Testis (tissue), 2 donors: ENCODE measurements at regions not wholly inside any gene's neighbourhood (a gene's known extent, or its start where the extent isn't known, plus 50 kb on each side); places are given as distances from the start of the nearest gene placed in this dataset.

Source experiments
- DNase-seq: peaks from one replicate; pipeline ENCODE4 v3.0.0-alpha.2; 2019
- H3K27ac ChIP-seq, 2 donors: fragments of 200-600 bp; sonication (generic); one replicate each; pipeline ENCODE4 v1.5.1; 2019
- H3K27me3 ChIP-seq: fragments of 200-600 bp; sonication (generic); one replicate; pipeline ENCODE4 v1.5.1; 2019
- H3K36me3 ChIP-seq: fragments of 200-600 bp; sonication (generic); one replicate; pipeline ENCODE4 v1.5.1; 2017; ENCODE audit warnings: low read depth; ENCODE audit errors: missing control alignments
- H3K4me1 ChIP-seq: fragments of 200-600 bp; sonication (generic); one replicate; pipeline ENCODE4 v1.5.1; 2019
- H3K4me3 ChIP-seq, 2 donors: fragments of 200-600 bp; sonication (generic); one replicate each; pipeline ENCODE4 v1.5.1; 2017 to 2019
- H3K9me3 ChIP-seq: fragments of 200-600 bp; sonication (generic); one replicate; pipeline ENCODE4 v1.5.1; 2017
- CTCF ChIP-seq, 3 experiments: fragments of 450-650 bp in 2 of 3; fragments of 200-600 bp in 1 of 3; sonication (generic) in 1 of 3; IDR thresholded peaks; one replicate each; pipeline ENCODE4 v1.5.1; 2016 to 2019; ENCODE audit warnings: antibody characterized with exemption in 3 of 3, mild to moderate bottlenecking in 2 of 3, moderate library complexity in 1 of 3
- POLR2A ChIP-seq: fragments of 450-650 bp; IDR thresholded peaks from one replicate; pipeline ENCODE4 v1.6.1; 2017; ENCODE audit warnings: antibody characterized with exemption, mild to moderate bottlenecking, moderate library complexity
- whole genome bisulfite sequencing, 2 donors: methylation state at CpG; one replicate each; pipeline ENCODE4 v1.1.5; 2018; 5-methylcytosine and 5-hydroxymethylcytosine counted together
- intact Hi-C: fragments of 100-400 bp; cut with DNase I; formaldehyde crosslinking; loops from one replicate; pipeline ENCODE4 v1.15.1; 2023; ENCODE audit warnings: low total_unique reads

DNA sequence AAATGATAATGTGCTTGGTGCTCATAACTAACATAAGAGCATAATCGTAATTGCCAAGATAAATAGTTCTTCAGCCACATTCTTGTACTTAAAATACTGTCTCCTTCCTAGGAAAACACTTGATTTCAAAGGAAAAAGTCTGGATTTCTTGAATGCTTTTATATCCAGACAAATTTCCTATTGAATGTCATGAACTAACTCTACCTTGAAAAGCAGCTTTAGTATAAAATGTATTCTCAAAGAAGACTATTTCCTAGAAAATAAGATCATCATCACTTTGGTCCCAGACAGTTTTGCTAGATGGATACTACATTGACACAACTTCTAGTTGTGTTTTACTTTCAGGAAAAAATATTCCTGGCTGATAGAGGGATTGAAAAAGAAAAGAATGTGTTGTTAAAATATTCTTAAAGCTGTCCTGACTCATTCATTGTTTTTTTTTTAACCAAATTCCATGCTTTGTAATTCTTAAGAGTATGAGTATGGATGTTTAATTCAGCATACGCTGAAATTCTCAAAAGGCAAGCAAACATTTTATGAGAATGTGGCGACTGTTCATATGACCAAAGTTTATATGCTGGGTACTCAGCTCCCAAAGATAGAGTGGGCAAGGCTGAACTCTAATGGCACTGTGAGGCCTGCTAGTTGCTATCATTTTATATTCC is 106.1 kb downstream of the PPP1R3A start:
- no peaks in the 10 kb centered on the region for H3K27me3 ChIP-seq
- intact Hi-C loops, result no loop called here
- TF ChIP-seq POLR2A (no peak), CTCF (IDR thresholded peaks at IDR 0.05) (no peak)
- H3K4me3 ChIP-seq, result no peak overlapping the region
- DNase-seq, result no peak
- WGBS, 2 donors, result 74 to 77% methylated on average over 3 of the region's 3 CpGs
- no peaks in the 10 kb centered on the region for H3K36me3 ChIP-seq
- no peak overlapping the region for H3K27ac ChIP-seq
- no peaks in the 10 kb centered on the region for H3K4me1 ChIP-seq
- H3K9me3 ChIP-seq, result no peaks in the 10 kb centered on the region

DNA sequence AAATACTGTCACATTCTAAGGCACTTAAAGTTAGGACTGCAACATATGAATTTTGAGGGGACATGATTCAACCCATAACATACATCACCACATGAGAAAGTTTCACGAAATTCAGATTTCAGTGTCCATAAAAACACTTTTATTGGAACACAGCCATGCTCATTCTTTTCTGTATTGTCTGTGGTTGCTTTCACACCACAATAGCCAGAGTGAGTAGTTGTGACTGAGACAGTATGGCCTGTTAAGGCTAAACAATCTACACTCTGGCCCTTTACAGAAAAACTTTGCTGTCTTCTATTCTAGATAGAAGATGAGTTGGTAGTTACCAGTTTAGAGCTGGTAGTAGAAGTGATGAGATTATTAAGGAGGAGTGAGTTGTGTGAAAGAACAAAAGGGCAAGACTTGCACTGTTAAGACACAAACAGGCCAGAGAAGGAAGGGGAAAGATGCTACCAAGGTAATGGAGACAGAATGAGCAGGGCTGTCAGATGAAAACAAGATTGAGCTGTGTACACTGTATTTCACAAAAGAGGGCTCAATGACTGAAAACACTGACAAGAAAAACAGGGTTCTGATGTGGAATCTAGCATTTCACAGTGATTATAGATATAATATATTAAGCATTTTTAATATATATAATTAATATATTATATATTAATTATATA is 108.6 kb downstream of the PPP1R3A start:
- no peak for DNase-seq
- intact Hi-C loops, result no loop called here
- Histone ChIP-seq H3K27ac (no peak overlapping the region), H3K36me3 (no peaks in the 10 kb centered on the region), H3K9me3 (no peaks in the 10 kb centered on the region), H3K4me3 (no peak overlapping the region), H3K27me3 (no peaks in the 10 kb centered on the region), H3K4me1 (no peaks in the 10 kb centered on the region)
- no peak for TF ChIP-seq POLR2A
- TF ChIP-seq CTCF (IDR thresholded peaks at IDR 0.05), result no peak
- 73 to 80% methylated on average over 1 of the region's 1 CpG for WGBS, 2 donors

DNA sequence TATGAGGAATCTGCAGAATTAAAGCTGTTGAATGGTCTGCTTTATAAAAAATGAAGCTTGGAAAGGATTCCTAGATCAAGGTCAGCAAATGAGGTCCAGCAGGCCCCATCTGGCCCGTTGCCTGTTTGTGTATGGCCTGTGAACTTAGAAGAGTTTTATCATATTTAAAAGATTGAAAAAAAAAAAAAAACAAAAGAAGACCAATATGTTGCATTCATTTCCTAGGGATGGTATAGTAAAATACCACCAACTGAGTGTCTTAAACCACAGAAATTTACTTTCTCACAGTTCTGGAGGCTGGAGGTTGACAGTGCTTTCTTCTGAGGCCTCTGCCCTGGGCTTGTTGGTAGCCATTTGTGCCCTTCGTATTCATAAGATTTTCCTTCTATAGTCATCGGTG is 109.2 kb downstream of the PPP1R3A start:
- Histone ChIP-seq H3K27me3 (no peaks in the 10 kb centered on the region), H3K4me3 (no peak overlapping the region), H3K27ac (no peak overlapping the region), H3K36me3 (no peaks in the 10 kb centered on the region), H3K9me3 (no peaks in the 10 kb centered on the region), H3K4me1 (no peaks in the 10 kb centered on the region)
- intact Hi-C loops, result no loop called here
- 64 to 70% methylated on average over 3 of the region's 3 CpGs for WGBS, 2 donors
- no peak for DNase-seq
- TF ChIP-seq CTCF (IDR thresholded peaks at IDR 0.05) (no peak), POLR2A (no peak)

DNA sequence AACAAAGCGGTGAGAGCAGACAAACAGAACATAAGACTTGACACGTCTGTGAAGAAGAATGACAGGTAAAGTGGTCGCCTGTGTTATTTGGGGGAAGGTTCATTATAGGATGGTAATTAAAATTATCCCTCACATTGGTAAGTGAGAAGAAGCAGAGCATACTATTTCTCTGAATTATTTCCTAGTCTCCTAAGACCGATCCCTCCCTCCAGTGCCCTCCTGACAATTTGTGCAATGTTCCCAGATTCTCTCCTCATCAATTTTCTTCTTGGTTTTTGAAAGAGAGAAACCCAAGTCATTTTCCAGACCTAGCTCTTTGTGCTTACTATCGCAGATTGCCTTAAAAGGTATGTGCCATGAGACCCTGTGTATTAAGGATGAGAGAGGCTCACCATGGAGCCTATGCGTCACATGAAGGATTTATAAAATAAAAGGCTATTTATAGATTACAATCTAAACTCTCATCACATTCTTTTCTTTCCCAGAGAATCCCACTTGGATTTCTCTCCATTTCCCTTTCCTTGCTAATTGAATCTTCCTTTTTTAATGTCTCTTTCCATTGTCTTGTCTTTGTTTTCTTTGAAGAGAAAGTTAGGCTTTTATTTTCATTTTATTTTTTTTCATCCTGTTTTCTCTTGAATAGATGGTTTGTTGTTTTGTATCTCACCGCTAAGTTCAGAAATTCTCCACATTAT is 112.0 kb downstream of the PPP1R3A start:
- intact Hi-C loops, result no loop called here
- Histone ChIP-seq H3K27me3 (no peaks in the 10 kb centered on the region), H3K9me3 (no peaks in the 10 kb centered on the region), H3K36me3 (no peaks in the 10 kb centered on the region), H3K27ac (no peak overlapping the region), H3K4me3 (no peak overlapping the region), H3K4me1 (no peaks in the 10 kb centered on the region)
- TF ChIP-seq CTCF (IDR thresholded peaks at IDR 0.05), result no peak
- TF ChIP-seq POLR2A, result no peak
- WGBS, 2 donors, result 87 to 95% methylated on average over 7 of the region's 7 CpGs
- DNase-seq, result no peak
